ENCODE measurements at regions not wholly inside any gene's neighbourhood (a gene's known extent, or its start where the extent isn't known, plus 50 kb on each side); places are given as distances from the start of the nearest gene placed in this dataset.

DNA sequence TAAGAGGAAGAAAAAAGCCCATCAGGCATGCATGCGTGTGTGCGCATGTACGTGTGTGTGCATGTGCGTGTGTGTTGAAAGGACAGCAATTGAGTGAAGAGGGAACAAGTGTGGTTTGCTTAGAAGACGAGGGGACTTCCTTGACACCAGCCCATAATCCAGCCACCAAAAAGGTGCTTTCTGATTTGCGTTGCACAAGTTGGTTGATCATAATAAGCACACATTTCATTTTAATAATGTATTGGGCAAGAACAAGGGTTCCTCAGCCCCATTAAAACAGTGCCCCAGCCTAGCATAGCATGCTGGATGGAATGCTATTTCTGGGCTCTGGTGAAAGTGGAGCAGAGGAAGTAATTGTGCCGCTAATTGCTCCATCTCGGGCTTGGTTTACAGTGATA, 493.2 kb downstream of the MIAT start:
- Histone ChIP-seq H3K9me3 (ENCODE audit: insufficient read depth, low read length) (peaks cover 4% of the 10 kb centered on the region; the same call in 1 of the 2 replicates), H4K20me1 (ENCODE audit: insufficient read depth, low read length) (0 out of 2 replicates have a peak, but pooled peaks cover 5% of the 10 kb centered on the region), H3K79me2 (ENCODE audit: low read length) (no peaks in the 10 kb centered on the region), H3K36me3 (replicated peaks; ENCODE audit: low read depth, low read length) (no peaks in the 10 kb centered on the region), H3K4me3 (ENCODE audit: low read length) (no peak overlapping the region), H3K4me1 (ENCODE audit: low read length) (no peaks in the 10 kb centered on the region), H3K27me3 (ENCODE audit: low read depth, low read length) (peaks cover 16% of the 10 kb centered on the region; the same call in 1 of the 2 replicates), H3K9ac (ENCODE audit: low read length) (no peak overlapping the region), H2AFZ (ENCODE audit: low read depth, low read length) (no peak overlapping the region), H3K4me2 (ENCODE audit: low read length) (no peak overlapping the region), H3K27ac (ENCODE audit: low read length) (no peak overlapping the region)
- TF ChIP-seq, protein P1, sequence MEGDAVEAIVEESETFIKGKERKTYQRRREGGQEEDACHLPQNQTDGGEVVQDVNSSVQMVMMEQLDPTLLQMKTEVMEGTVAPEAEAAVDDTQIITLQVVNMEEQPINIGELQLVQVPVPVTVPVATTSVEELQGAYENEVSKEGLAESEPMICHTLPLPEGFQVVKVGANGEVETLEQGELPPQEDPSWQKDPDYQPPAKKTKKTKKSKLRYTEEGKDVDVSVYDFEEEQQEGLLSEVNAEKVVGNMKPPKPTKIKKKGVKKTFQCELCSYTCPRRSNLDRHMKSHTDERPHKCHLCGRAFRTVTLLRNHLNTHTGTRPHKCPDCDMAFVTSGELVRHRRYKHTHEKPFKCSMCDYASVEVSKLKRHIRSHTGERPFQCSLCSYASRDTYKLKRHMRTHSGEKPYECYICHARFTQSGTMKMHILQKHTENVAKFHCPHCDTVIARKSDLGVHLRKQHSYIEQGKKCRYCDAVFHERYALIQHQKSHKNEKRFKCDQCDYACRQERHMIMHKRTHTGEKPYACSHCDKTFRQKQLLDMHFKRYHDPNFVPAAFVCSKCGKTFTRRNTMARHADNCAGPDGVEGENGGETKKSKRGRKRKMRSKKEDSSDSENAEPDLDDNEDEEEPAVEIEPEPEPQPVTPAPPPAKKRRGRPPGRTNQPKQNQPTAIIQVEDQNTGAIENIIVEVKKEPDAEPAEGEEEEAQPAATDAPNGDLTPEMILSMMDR (IDR thresholded peaks at IDR 0.05; ENCODE audit: low read depth, low read length) = no peak
- TF ChIP-seq EZH2phosphoT487 (IDR thresholded peaks at IDR 0.05; ENCODE audit: low read depth) = no peak

DNA sequence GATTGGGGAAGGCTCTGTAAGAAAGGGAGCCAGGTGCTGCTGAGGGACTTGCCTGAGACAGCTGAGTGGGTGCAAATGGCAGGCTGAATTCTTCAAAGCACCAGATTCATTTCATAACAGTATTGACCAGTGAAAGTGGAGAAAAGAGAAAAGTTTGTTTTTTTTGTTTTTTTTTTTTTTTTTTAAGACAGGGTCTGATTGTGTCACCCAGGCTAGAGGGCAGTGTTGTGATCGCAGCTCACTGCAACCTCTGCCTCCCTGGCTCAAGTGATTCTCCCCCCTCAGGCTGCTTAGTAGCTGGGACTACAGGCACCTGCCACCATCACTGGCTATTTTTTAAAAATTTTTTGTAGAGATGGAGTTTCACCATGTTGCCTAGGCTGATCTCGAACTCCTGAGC, 494.0 kb downstream of the MIAT start:
- TF ChIP-seq, protein P1 (IDR thresholded peaks at IDR 0.05; ENCODE audit: low read depth, low read length) = no peak
- no peak for TF ChIP-seq EZH2phosphoT487 (IDR thresholded peaks at IDR 0.05; ENCODE audit: low read depth)
- H3K36me3 ChIP-seq (replicated peaks; ENCODE audit: low read depth, low read length) = no peaks in the 10 kb centered on the region
- H3K27me3 ChIP-seq (ENCODE audit: low read depth, low read length) = peaks cover 16% of the 10 kb centered on the region; the same call in 1 of the 2 replicates
- H4K20me1 ChIP-seq (ENCODE audit: insufficient read depth, low read length) = 0 out of 2 replicates have a peak, but pooled peaks cover 5% of the 10 kb centered on the region
- H3K79me2 ChIP-seq (ENCODE audit: low read length) = no peaks in the 10 kb centered on the region
- no peak overlapping the region for H3K27ac ChIP-seq (ENCODE audit: low read length)
- H3K4me3 ChIP-seq (ENCODE audit: low read length) = no peak overlapping the region
- H3K9me3 ChIP-seq (ENCODE audit: insufficient read depth, low read length) = peaks cover 4% of the 10 kb centered on the region; the same call in 1 of the 2 replicates
- H2AFZ ChIP-seq (ENCODE audit: low read depth, low read length) = no peak overlapping the region
- H3K9ac ChIP-seq (ENCODE audit: low read length) = no peak overlapping the region
- H3K4me2 ChIP-seq (ENCODE audit: low read length) = no peak overlapping the region
- no peaks in the 10 kb centered on the region for H3K4me1 ChIP-seq (ENCODE audit: low read length)

DNA sequence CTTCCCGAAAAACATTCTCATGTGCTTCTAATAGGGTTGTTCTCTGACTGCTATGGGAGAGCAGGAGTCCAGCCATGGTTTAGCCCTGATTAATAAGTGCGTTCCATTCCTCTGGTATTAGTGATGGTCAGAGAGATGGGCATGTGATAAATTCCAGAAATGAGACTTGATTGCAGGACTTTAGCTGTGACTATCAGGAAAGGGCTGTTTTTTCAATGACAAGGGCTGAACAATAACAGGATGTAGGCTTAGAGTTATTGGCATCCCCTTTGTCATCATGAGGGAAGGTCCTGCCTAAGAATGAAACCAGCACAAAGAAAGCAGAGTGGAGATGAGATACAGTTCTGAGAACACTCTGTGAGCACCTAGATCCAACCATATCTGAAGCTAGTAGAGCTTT, 494.6 kb downstream of the MIAT start:
- Histone ChIP-seq H3K4me3 (ENCODE audit: low read length) (no peak overlapping the region), H2AFZ (ENCODE audit: low read depth, low read length) (no peak overlapping the region), H4K20me1 (ENCODE audit: insufficient read depth, low read length) (0 out of 2 replicates have a peak, but pooled peaks cover 5% of the 10 kb centered on the region), H3K27ac (ENCODE audit: low read length) (no peak overlapping the region), H3K9me3 (ENCODE audit: insufficient read depth, low read length) (peaks cover 4% of the 10 kb centered on the region; the same call in 1 of the 2 replicates), H3K27me3 (ENCODE audit: low read depth, low read length) (peaks cover 13% of the 10 kb centered on the region; the same call in 1 of the 2 replicates), H3K36me3 (replicated peaks; ENCODE audit: low read depth, low read length) (no peaks in the 10 kb centered on the region), H3K4me1 (ENCODE audit: low read length) (no peaks in the 10 kb centered on the region), H3K9ac (ENCODE audit: low read length) (no peak overlapping the region), H3K4me2 (ENCODE audit: low read length) (no peak overlapping the region), H3K79me2 (ENCODE audit: low read length) (no peaks in the 10 kb centered on the region)
- TF ChIP-seq, protein P1 (IDR thresholded peaks at IDR 0.05; ENCODE audit: low read depth, low read length) = no peak
- TF ChIP-seq EZH2phosphoT487 (IDR thresholded peaks at IDR 0.05; ENCODE audit: low read depth) = no peak

DNA sequence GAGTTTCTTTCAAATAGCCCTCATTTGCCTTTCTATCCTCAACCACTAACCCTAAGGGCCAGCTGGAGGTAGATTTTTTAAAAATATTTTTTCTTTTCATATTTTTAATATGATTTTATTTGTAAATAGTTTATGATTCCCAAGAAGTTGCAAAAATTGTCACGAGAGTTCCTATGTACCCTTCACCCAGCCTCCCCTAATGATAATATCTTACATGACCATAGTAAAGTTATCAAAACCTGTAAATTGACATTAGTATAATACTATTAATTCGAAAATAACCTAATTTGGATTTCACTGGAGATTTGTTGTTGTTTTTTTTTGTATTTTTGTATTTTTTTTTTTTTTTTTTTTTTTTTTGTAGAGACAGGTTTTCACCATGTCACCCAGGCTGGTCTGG, 495.5 kb downstream of the MIAT start:
- Histone ChIP-seq H4K20me1 (ENCODE audit: insufficient read depth, low read length) (0 out of 2 replicates have a peak, but pooled peaks cover 5% of the 10 kb centered on the region), H3K9me3 (ENCODE audit: insufficient read depth, low read length) (peaks cover 4% of the 10 kb centered on the region; the same call in 1 of the 2 replicates), H3K27ac (ENCODE audit: low read length) (no peak overlapping the region), H3K4me2 (ENCODE audit: low read length) (no peak overlapping the region), H3K4me3 (ENCODE audit: low read length) (no peak overlapping the region), H2AFZ (ENCODE audit: low read depth, low read length) (no peak overlapping the region), H3K9ac (ENCODE audit: low read length) (no peak overlapping the region), H3K27me3 (ENCODE audit: low read depth, low read length) (peaks cover 12% of the 10 kb centered on the region; the same call in 1 of the 2 replicates), H3K36me3 (replicated peaks; ENCODE audit: low read depth, low read length) (no peaks in the 10 kb centered on the region), H3K79me2 (ENCODE audit: low read length) (no peaks in the 10 kb centered on the region), H3K4me1 (ENCODE audit: low read length) (no peaks in the 10 kb centered on the region)
- TF ChIP-seq, protein P1 (IDR thresholded peaks at IDR 0.05; ENCODE audit: low read depth, low read length) = no peak
- TF ChIP-seq EZH2phosphoT487 (IDR thresholded peaks at IDR 0.05; ENCODE audit: low read depth) = no peak
